ENCODE measurements at regions not wholly inside any gene's neighbourhood (a gene's known extent, or its start where the extent isn't known, plus 50 kb on each side); places are given as distances from the start of the nearest gene placed in this dataset.

- no peak for TF ChIP-seq ZNF462 (CRISPR knock-in tag; IDR thresholded peaks at IDR 0.05)
- no peak for TF ChIP-seq POLR2AphosphoS5 (IDR thresholded peaks at IDR 0.05; ENCODE audit: low read depth)
- TF ChIP-seq JUNB (IDR thresholded peaks at IDR 0.05; ENCODE audit: unreplicated experiment): no peak
- TF ChIP-seq CTCF (conservative IDR thresholded peaks at IDR 0.05; ENCODE audit: low read depth in 2 of 2): no peak
- TF ChIP-seq STAT1 (IDR thresholded peaks at IDR 0.05; ENCODE audit: unreplicated experiment): no peak
- no peak for TF ChIP-seq ETS1 (IDR thresholded peaks at IDR 0.05)
Observed at GRCh38 chr6:15014958-15015357, 230.9 kb upstream of the JARID2 start (continued).

- Mint-ChIP-seq H3K9me3 (peaks cover 5% of the 10 kb centered on the region), H3K4me3 (no peak overlapping the region), H3K4me1 (peaks cover 38% of the 10 kb centered on the region), H3K27ac (no peak overlapping the region), H3K27me3 (ENCODE audit: insufficient read depth, low read depth, poor library complexity) (peaks cover 11% of the 10 kb centered on the region), H3K36me3 (ENCODE audit: low read depth) (peaks cover 42% of the 10 kb centered on the region; the same call in 2 of the 3 replicates)
- H3K79me2 ChIP-seq (replicated peaks; ENCODE audit: insufficient read depth): peaks cover 75% of the 10 kb centered on the region
- no peaks in the 10 kb centered on the region for H3K9me2 ChIP-seq (ENCODE audit: insufficient read depth)
- H4K20me1 ChIP-seq (replicated peaks; ENCODE audit: insufficient read depth): no peaks in the 10 kb centered on the region
- no peaks in the 10 kb centered on the region; the same call in 1 of the 2 replicates for H3F3A ChIP-seq (replicated peaks; ENCODE audit: low read depth)
- no peaks in the 10 kb centered on the region for H3K27me3 ChIP-seq (ENCODE audit: insufficient read depth)
- no peak overlapping the region for H3K27ac ChIP-seq (ENCODE audit: low read depth)
- H3K4me2 ChIP-seq: 0 out of 2 replicates have a peak overlapping the region, but pooled peaks have one; percentile 18
- no peak overlapping the region for H2AFZ ChIP-seq
- ATAC-seq: no peak
- H3K4me1 ChIP-seq (ENCODE audit: insufficient read depth): peaks cover 38% of the 10 kb centered on the region
- no peaks in the 10 kb centered on the region for H3K36me3 ChIP-seq (ENCODE audit: insufficient read depth)
- no peak overlapping the region for H3K4me3 ChIP-seq
- TF ChIP-seq JUNB (IDR thresholded peaks at IDR 0.05; ENCODE audit: unreplicated experiment): no peak
- no peak for DNase-seq (ENCODE audit: low spot score)
Observed at GRCh38 chr6:15016813-15017212, 229.1 kb upstream of the JARID2 start.
